SH-SY5Y (cell line): ENCODE measurements at regions not wholly inside any gene's neighbourhood (a gene's known extent, or its start where the extent isn't known, plus 50 kb on each side); places are given as distances from the start of the nearest gene placed in this dataset.

Experiments used
- GATA2 ChIP-seq: IDR thresholded peaks from 2 replicates; pipeline ENCODE4 v1.6.1; 2011; ENCODE audit warnings: mild to moderate bottlenecking, low read depth, low read length
- GATA3 ChIP-seq: IDR thresholded peaks from 2 replicates; pipeline ENCODE4 v1.6.1; 2011; ENCODE audit warnings: low read depth, mild to moderate bottlenecking, low read length, moderate library complexity

GRCh38 chr12:107417004-107417403 lies 268.6 kb upstream of the PWP1 start:
- no peak for TF ChIP-seq GATA2
- TF ChIP-seq GATA3: no peak
